DMS79 (cell line): ENCODE measurements at regions not wholly inside any gene's neighbourhood (a gene's known extent, or its start where the extent isn't known, plus 50 kb on each side); places are given as distances from the start of the nearest gene placed in this dataset.
A peak's percentile ranks its signal among the peaks of the same experiment; 100 is the strongest.

ENCODE experiments used
- DNase-seq: peaks from one replicate; lab custom pipeline; 2025; lab: John Stamatoyannopoulos, UW

DNA sequence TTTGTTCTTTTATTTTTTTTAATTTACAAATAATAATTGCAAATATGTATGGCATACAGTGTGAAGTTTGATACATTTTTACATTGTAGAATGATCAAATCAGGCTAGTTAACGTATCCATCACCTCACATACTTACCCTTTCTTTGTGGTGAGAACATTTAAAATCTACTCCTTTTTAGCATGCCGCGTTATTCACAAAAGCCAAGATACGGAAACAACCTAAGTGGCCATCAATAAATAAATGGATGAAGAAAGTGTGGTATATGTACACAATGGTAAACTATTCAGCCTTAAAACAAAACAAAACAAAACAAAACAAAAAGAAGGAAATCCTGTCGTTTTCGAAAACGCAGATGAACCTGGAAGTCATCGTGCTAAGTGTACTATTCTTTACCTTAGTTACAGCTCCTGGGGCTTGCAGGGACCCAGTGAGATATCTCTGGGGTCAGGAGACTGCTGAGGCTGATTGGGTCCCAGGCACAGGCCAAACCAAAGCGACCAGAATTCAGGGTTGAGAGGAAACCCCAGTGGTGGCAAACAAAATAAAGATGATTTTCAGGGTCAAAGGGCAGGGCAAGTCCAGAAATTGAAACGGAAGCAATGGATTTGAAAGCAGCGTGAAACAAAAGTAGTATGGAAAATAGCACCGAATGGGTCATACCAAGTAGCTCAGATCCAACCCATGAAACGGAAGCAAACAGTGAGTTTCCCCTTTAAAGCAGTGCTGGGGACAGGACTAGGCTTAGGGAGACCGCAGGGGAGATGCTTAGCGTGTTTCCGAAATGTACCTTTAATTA, 188.2 kb downstream of the PLPP3 start:
- no peak for DNase-seq

DNA sequence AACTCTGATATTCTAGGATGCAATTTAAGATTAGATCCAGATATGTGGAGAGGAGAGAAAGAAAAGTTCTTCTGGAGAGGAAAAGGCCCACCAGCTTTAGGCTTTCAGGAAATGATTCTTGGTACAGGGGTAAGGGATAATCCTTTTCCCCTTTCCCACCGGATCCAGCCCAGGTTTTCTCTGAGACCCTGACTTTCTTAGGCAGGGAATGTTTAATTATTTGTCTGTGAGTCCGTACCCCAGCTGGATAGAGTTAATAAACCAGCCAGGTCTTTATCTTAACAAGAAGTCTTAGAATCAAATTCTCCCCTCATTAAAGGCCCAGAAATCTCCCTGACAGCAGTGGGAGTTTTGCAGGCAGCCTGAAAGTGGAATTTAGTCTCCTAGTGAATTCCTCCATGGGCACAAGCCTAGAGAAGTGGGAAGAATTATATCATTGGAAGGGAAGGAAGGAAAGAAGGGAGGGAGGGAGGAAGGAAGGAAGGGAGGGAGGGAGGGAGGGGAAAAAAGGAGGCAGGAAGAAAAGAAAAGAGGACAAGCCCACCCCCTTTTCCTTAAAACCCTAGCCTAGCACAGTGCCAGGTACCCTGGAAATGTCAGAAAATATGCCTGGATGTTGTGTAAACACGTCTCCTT, 189.0 kb downstream of the PLPP3 start:
- no peak for DNase-seq

DNA sequence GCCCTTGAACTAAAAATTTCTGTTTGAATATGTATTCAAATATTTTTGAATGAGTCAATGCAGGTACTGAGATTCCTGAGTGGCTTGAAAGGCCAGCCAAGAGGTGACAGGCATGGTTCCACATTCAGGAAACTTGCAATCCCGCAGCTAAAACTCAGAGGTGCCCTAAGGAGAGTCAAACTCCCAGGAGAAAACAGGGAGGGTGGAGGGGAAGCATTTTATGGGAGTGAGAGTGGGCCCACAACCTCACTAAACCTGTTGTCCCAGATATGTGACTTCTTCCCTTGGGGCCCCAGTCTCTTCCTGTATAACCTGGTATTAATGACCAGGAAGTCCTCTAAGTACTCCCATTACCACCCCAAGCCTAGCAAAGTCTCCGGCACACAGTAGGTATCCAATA, 189.6 kb downstream of the PLPP3 start:
- DNase-seq = no peak

DNA sequence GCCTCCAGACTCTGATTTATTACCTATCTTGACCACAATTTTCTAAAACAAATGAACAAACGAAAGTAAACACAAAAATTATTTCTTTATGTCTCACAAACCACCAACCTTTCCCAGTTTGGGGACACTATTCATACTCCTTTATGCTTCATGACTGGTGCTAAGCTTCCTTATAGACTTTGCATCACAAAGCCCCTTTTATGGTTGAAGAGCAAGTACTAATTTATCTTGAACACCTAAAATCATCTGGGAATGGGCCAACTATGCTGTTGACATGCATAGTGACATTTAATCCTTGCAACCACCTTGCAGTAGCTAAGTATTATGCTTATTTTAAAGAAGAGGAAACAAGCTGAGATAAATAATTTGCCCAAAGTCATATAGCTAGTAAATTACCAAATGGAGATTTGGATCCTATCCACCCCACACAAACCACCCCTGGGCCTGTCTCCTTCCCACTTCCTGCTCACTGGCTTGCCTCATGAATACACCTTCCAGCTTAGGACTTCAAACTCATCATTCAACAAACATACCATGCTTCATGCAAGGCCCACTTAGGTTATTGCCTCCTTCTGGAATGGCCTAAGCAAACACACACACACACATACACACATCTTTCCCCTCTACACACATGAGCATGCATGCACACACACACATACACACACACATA, 192.2 kb downstream of the PLPP3 start:
- peak; percentile 32 for DNase-seq

DNA sequence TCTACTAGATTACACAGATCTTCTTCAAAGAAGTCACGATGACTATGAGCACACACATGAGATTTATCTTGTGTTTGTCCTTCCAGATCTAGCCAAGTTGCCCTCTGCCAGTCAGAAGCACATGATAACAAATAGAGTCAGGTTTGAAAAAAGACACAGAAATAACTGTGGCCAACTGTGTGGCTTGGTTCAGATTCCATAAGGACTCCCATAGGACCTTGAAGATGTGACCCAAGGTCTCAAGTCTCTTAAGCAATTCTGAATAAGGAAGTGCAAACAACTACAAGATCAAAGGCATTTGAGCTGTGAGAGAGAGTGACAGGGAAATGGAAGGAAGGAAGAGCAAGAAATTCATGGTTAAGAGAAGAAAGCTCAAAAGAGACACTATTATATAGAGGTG, 194.0 kb downstream of the PLPP3 start:
- DNase-seq = no peak

DNA sequence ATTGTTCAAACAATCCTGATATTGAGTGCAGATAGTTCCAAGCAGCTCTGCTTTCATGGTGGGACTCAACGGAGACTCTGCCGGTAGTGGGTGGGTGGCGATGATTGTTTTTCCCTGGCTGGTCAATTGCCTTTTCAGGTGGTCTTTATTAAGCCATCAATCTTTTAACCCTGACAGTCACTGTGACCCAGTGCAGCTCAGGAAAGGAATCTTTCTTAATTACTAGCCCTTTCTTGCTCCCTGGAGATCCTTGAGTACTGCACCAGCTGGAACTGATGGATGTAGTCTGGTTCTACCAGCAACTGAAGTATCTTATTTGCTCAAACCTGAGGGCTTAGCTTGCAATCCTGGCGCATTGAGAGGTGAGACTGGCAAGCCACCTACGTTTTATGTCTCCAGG, 196.4 kb downstream of the PLPP3 start:
- DNase-seq = peak; percentile 70

DNA sequence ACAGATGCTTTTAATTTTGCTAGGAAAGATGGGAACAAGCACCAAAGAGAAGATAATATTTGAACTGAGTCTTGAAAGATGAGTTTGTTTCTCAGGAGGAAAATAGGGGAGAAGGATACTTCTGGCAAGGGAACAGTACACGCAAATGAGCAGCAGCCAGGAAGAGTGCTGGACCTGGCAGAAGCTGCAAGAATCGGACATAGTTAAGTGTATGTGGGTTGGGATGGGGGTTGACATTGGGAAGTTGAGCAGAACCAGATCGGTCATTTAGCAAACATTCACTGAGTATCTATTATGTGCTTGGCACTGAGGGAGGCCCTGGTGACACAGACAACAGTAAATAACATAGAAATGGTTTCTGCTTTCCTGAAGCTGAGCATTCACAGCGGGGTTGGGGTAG, 198.8 kb downstream of the PLPP3 start:
- DNase-seq = no peak

DNA sequence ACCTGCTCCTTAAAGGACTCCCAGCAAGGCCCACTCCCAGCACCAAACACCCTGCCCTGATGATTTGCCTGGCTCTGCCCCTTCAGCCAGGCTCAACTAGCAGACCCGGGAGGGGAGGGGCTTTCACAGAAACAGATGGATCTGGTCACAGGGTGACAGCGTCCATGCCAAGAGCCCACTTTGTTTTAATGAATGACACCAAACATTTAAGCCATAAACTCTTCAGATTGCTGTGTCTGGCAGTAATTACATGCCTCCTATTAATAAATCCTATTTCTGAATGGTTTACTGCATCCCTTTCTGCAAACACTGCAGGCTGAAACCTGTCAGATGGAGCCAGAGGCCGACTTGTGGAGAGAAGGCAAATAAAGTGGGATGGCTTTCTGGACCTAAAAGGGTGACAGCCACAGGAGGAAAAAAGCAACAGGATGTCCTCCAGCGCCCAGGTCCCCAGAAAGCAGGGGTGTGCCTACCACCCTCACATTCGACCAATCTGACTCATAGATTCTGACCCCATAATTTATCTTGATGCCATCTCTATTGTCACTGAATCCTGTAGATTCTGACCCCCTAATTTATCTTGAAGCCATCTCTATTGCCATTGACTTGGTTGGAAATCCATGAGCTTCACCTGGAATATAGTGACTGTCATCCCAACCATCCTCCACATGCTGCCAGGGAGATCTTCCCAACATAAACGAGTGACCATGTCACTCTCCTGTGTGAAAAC, 200.9 kb downstream of the PLPP3 start:
- peak; percentile 39 for DNase-seq

DNA sequence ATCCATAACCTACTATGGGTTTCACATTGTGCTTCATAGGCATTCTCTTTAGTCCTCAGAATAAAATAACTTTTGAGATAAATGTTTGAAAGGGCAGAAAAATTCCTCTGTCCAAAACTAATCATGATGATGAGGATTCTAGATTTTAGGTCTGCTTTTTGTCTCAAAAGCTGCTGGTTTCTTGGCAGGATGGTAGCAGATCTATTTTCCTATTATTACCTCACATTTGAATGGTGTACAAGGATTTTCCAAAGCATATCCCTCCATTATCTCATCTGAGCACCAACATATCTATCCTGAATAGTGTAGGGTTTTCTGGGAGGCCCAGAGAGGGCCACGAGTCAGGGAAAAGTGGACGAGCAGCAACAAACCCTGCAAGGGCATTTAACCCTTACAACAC, 201.9 kb downstream of the PLPP3 start:
- no peak for DNase-seq

DNA sequence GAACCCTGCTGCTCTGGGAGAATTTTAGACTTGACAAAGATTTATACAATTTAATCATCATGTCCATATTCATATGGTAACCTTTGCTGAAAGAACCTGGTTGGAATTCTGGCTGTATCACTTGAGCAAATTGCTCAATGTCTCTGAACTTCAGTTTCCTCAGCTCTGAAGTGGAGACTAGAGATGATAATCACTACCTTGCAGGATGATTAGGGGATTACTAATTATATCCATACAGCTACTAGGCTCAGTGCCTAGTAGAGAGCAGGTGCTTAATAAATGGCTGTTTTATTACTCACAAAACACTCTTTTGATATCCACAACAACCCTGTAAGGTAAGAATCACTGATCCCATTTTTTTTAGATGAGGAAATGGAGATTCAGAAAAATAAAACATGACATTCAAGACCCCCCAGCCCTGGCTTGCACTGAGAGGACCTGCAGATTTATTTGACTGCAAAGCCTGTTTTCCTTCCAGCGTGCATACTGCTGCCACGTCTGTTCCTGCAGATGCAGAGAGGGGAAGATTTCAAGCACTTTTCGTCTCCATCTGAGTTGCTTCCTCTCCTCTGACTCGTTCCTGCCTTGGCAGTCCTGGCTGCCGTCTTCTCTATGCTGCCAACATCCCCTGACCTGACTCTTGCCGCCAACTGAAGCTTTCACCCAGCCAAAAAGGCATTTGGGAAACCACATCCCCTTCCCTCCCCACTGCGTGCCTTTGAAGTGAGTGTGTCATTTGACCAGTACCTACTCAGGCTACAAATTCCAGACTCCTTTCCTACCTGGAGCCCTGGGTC, 203.0 kb downstream of the PLPP3 start:
- DNase-seq = peak; percentile 65

DNA sequence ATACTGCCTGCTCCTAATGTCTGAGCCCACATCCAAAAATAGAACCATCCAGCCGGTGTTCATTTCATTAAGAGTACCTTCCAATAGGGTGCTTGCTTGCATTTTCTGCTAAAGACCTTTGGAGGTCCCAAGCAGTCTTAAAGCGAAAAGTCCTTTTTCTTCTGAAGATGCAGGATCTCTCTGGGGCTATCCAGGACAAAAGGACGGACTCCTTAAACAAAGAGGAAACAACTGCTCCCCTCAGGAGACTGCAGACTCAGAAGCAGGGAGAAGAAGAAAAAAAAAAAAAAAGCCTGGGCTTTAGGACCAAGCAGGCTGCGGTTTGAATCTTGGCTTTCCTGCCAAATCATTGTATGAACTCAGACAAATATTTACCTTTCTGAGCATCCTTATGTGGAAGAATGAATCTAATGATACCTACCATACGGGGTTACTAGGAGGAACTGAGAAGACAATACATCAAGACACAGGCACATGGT, 204.0 kb downstream of the PLPP3 start:
- peak; percentile 76 for DNase-seq

DNA sequence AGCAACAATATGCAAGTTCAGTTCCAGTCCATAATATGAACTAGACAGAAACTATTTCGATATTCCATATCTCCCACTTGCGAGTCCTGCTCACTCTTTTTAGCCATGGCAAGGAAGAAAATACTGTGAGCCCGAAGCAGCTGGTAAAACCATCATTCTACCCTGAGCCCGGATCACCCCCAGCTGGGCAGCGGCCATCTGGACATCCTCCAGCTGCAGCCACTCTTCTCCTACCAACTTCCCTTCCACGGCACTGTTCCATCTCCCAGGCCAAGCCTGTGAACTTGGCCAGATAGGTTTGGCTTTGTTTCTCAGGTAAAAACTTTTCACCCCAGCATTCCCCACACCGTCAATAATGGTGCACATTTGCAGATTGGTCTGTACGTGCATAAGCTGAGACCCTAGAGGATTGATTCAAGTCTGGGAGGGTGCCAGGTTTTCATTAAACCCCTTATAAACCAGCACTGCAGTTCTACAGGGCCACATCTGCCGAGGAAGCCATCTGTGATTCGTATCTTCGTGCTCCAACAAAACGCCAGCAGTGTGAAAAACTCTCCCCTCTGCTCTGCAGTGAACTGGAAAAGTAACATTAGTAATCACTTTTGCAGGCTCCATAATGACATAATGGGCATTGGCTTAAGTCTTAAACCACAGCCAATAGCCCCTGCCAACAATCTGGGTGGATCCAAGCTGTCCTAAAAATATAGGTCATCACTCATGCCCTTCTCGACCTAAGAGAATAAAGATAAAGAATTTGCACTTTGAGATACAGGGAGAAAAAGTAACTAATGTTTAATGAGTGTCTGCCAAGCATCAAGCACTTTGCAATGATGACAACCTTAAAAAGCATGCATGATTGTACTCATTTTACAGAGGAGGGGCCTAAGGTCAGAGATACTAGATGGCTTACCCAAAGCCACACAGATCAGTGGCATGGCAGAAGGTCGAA, 205.1 kb downstream of the PLPP3 start:
- peak; percentile 72 for DNase-seq

DNA sequence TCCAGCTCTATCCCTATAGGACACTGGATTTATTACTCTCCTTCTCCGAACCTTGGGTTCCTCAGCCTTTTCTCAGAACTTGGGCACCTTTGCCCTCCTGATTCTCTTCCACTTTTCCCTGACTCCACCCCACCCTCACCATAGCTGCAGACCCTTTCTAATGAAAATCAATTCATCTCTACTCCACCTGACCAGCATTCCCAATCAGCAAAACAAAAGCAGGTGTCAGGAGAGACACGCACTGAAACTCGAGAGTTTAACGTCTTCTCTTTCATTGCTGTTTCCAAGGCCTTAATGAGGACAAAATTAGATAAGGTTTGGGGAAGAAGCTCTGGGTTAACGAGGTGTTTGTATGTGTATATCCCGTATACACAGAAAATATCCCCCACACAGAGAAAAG, 208.8 kb downstream of the PLPP3 start:
- DNase-seq = no peak

DNA sequence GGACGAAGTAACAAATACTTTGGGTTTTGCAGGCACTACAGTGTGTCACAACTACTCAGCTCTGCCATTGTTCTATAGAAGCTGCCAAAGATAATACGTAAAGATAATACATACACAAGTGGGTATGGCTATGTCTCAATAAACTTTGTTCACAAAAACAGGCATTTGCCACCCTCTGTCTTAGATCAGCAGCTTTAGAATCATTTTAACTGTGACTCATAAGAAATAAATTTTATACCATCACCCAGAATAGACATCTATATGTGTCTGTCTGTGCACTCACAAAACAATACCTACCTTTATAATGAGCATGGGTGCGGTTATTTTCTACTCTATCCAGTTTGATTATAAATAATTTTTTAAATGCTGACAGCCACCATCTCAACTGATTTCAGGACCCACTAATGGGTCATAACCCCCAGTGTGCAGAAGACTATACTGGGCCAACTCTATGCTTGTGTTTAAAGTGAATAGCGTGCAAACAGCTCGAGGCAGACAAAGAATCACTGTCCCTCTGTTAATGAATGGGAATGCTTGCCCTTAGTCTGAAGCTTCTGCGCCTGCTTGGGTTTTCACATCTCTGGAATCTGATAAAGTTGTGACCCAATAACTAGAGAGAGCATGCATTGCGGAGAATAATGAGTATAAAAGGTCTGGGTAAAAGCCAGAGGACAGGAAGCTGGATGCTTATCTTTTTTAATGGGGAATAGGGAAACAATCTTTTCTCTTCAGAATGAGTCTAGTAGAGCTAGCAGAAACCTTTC, 216.2 kb downstream of the PLPP3 start:
- no peak for DNase-seq

DNA sequence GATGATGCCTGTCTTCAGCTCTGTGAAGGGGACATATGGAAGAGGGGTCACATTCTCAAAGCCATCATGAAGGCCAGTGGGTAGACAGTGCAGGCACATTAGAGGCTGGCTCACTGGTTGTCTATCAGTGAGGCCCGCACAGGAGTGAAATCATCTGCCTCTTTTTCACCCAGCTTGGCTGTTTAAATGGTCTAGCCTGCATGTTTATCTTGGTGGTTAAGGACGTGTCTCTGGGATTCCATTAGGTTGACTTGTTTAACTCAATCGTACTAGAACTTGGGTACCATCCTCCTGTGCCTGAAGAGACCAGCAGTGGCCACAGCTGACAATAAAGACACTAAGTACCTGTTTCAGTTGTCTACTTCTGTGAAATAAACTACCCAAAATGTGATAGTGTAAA, 219.3 kb downstream of the PLPP3 start:
- DNase-seq = no peak

DNA sequence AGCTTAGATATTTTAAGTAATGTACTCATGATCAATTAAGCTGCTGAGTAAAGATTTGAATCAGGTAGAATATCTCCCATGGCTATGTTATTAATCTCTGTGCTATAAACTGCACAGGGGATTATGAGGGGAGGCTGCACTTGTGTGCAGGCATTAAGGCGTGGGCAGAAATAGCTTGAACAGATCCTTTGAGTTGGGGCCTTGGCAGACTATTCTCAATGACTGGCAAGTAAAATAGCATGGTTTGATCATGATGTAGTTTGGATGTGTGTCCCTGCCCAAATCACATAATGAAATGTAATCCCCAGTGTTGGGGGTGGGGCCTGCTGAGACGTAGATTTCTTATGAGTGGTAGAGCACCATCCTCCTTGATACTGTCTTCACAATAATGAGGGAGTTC, 220.3 kb downstream of the PLPP3 start:
- DNase-seq = no peak

DNA sequence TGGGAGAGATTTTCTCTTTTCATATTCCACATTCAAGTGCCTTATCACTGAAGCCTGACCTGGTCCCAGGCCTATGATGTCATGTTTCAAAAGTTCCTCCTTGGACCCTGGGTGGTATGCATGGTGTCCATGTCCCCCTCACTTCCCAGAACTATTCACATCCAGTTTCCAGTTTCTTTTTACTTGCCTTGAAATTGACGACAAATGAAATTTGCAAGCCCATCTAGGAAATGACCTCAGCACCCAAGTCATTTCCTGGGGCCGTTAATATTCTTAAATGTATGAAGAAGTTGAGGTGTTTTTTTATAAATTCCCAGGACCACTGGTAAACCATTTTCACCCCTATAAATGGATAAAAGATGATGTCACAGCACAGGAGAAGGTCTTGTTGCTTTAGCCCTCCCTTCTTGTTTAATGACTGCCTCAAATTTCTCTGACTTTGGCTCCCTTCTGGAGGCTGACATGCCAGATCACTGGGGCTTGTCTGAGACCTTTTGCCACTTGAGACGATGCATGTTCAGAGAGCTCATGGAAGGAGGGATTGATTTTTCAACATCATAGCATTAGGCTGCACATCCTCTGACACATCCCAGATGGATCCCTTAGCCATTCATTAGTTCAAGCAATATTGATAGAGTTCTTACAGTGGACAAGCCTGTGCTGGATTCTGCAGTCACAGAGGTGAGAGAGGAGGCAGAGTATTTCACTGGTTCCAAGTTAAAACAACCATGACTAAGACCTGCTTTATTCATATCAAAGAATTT, 221.3 kb downstream of the PLPP3 start:
- no peak for DNase-seq

DNA sequence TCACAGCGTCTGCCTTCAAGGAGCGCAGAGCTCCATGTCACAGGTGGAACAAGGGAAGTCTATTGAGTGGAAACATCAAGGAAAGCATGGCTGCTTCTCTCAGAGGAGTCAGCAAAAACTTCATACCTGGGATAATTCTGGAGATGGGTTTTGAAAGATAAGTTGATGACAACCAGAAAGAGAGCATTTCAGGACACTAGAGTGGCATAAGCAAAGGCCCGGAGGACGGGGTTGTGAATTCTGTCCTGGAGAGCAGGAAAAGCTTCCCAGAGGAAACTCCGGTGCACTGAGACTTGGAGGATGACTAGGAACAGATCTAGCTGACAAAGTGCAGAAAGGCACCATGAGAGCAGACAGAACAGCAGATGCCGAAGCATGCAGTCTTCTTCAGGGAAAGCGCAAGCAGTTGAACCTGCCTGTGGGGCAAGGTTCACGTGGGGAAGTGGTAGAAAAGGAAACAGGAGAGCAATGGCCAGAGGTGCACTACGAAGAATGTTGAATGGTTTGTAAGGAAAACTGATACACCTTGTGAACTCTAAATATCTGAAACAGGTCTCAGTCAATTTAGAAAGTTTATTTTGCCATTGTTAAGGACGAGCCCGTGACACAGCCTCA, 222.9 kb downstream of the PLPP3 start:
- no peak for DNase-seq
